Heart left ventricle (tissue), 16 donors: ENCODE measurements at regions not wholly inside any gene's neighbourhood (a gene's known extent, or its start where the extent isn't known, plus 50 kb on each side); places are given as distances from the start of the nearest gene placed in this dataset.

Experiments
- ATAC-seq, 4 donors: fragments of 200-7000 bp; cut with Tn5 transposase; one replicate each; pipeline ENCODE4 v1.9.1; 2020 to 2022; ENCODE audit warnings: moderate library complexity in 4 of 4, mild to moderate bottlenecking in 3 of 4, moderate number of reproducible peaks in 1 of 4
- DNase-seq, 5 donors: peaks; one replicate each; pipeline ENCODE4 v3.0.0-alpha.2; 2020
- H3K27ac ChIP-seq, 12 donors: fragments of 200-600 bp; sonication (generic) in 4 of 12; one replicate each; pipeline versions ENCODE4 v1.5.0 to v1.8.0; 2016 to 2022; ENCODE audit warnings: mild to moderate bottlenecking in 2 of 12
- H3K27me3 ChIP-seq, 9 donors: fragments of 200-600 bp; sonication (generic) in 2 of 9; one replicate each; pipeline versions ENCODE4 v1.5.1 to v1.8.0; 2016 to 2022; ENCODE audit warnings: mild to moderate bottlenecking in 3 of 9
- H3K36me3 ChIP-seq, 9 donors: fragments of 200-600 bp; sonication (generic) in 2 of 9; one replicate each; pipeline versions ENCODE4 v1.5.0 to v1.8.0; 2018 to 2022; ENCODE audit warnings: mild to moderate bottlenecking in 2 of 9
- H3K4me1 ChIP-seq, 12 donors: fragments of 200-600 bp; sonication (generic) in 4 of 12; one replicate each; pipeline versions ENCODE4 v1.5.0 to v1.8.0; 2016 to 2022; ENCODE audit warnings: mild to moderate bottlenecking in 3 of 12
- H3K4me3 ChIP-seq, 12 donors: fragments of 200-600 bp; sonication (generic) in 4 of 12; one replicate each; pipeline versions ENCODE4 v1.5.0 to v1.8.0; 2017 to 2022; ENCODE audit warnings: mild to moderate bottlenecking in 9 of 12, moderate library complexity in 4 of 12
- H3K9me3 ChIP-seq, 12 donors: fragments of 200-600 bp; sonication (generic) in 4 of 12; one replicate each; pipeline versions ENCODE4 v1.5.0 to v1.8.0; 2016 to 2022; ENCODE audit warnings: mild to moderate bottlenecking in 1 of 12
- POLR2A ChIP-seq, 2 donors: fragments of 450-650 bp; IDR thresholded peaks; one replicate each; pipeline ENCODE4 v1.6.1; 2017; ENCODE audit warnings: antibody characterized with exemption in 2 of 2, mild to moderate bottlenecking in 2 of 2, moderate library complexity in 2 of 2
- whole genome bisulfite sequencing, 4 donors: extraction: QIAGEN DNeasy Blood & Tissue Kit in 2 of 4; methylation state at CpG; one replicate each; pipeline versions ENCODE4 v1.1.5 to v1.1.7; 2013 to 2018; 5-methylcytosine and 5-hydroxymethylcytosine counted together
- intact Hi-C, 10 donors: fragments of 100-400 bp; cut with DNase I; formaldehyde crosslinking; loops; one replicate each; pipeline versions ENCODE4 v1.11.1 to v1.14.2; 2022
- TF ChIP-seq, protein P1 (sequence below), 12 donors: fragments of 200-600 bp; sonication (generic) in 4 of 12; IDR thresholded peaks; one replicate each; pipeline versions ENCODE4 v1.5.0 to v1.8.0; 2018 to 2022; ENCODE audit warnings: antibody characterized with exemption in 12 of 12, mild to moderate bottlenecking in 5 of 12
- donor health status: ischemic (EF 13 %, LVEDD 7.1; RV severe dilation, severe dysfunction).
- donor health status: healthy with polysubstance abuse.
- donor health status: DM: no; HTN: yes; CAD: no.
- donor health status: DM: no; HTN: no; CAD: no.
- donor health status: ischemic (EF 25% LVEDD 6.9; RV normal size, moderate dysfunction).
- donor health status: ischemic (EF 25% LVEDD 5.7; RV mildly dilated, moderate dysfunction).
- donor health status: healthy.
- donor health status: DM: yes; HTN: yes; CAD: no.
- donor health status: ischemic (EF 35%, LVEDD 5.7; RV mildly dilated, moderate dysfunction).
- donor health status: nonischemic (EF 11% LVEDD 7.7; RV severe dilation, severe dysfunction).
- donor health status: DM: yes; HTN: yes; CAD: no.
- donor health status: PGD.
- donor health status: ischemic (EF 29% LVEDD 5.4; RV normal size, mild dysfunction).
- donor health status: nonischemic (EF 23%, LVEDD 6.1; RV moderate dilation, normal function).

GRCh38 chr21:24896735-24897124 lies 710.6 kb downstream of the MRPL39 start:
- no peaks in the 10 kb centered on the region for H3K36me3 ChIP-seq
- intact Hi-C loops = loop anchor here in 9 of 10 donors (5.0 to 10.0 kb wide), 4 partner anchors 416 to 491 kb away; no protein-coding TSS in a partner anchor
- TF ChIP-seq, protein P1, sequence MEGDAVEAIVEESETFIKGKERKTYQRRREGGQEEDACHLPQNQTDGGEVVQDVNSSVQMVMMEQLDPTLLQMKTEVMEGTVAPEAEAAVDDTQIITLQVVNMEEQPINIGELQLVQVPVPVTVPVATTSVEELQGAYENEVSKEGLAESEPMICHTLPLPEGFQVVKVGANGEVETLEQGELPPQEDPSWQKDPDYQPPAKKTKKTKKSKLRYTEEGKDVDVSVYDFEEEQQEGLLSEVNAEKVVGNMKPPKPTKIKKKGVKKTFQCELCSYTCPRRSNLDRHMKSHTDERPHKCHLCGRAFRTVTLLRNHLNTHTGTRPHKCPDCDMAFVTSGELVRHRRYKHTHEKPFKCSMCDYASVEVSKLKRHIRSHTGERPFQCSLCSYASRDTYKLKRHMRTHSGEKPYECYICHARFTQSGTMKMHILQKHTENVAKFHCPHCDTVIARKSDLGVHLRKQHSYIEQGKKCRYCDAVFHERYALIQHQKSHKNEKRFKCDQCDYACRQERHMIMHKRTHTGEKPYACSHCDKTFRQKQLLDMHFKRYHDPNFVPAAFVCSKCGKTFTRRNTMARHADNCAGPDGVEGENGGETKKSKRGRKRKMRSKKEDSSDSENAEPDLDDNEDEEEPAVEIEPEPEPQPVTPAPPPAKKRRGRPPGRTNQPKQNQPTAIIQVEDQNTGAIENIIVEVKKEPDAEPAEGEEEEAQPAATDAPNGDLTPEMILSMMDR (IDR thresholded peaks at IDR 0.05) = no peak
- no peak for TF ChIP-seq POLR2A (IDR thresholded peaks at IDR 0.05)

DNA sequence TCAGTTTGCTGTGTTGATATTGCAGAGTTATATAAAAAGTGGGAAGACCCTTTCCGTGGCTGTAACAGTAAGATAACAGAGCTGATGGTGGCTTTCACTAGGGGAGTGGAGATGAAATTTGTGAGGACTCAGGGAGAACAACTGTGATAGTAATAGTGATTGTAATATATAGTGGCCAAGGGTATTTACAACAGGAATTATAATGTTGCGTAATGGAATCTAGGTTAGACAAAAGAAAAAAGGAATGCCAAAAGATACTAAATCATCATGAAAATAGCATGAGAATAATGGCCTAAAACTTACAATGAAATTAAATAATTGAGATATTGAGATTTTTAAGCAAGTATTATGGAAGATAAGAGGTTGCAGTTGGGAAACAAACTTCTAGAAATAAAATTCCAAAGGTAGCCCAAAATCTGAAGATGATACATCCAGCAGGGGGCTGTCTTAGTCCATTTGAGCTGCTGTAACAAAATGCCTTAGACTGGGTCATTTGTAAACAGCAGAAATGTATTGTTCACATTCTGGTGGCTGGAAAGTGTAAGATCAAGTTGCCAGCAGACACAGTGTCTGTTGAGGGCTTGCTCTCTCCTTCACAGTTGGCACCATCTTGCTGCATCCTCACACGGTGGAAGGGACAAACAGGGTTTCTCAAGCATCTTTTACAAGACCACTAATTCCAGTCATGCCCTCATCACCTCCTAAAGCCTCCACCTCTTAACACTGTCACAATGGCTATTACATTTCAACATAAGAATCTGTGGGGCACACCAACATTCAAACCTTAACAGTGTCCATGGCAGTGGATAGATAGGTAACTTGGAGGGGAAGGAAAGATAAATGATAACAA lies 711.2 kb downstream of the MRPL39 start:
- Histone ChIP-seq H3K36me3 (no peaks in the 10 kb centered on the region), H3K4me3 (no peak overlapping the region), H3K27me3 (no peaks in the 10 kb centered on the region), H3K27ac (no peak overlapping the region), H3K4me1 (no peaks in the 10 kb centered on the region), H3K9me3 (no peaks in the 10 kb centered on the region)
- ATAC-seq (no peak), DNase-seq (no peak)
- TF ChIP-seq POLR2A (IDR thresholded peaks at IDR 0.05) = no peak
- TF ChIP-seq, protein P1 (IDR thresholded peaks at IDR 0.05) = peak in 10 of 12 donors; percentile 19 to 52 (median 32)
- 63 to 65% (median 65%) methylated on average over 3 of the region's 3 CpGs for WGBS, 4 donors
- intact Hi-C loops = loop anchor here in 9 of 10 donors (5.0 to 10.0 kb wide), 4 partner anchors 416 to 491 kb away; no protein-coding TSS in a partner anchor

More at GRCh38 chr21:24896735-24897124, 710.6 kb downstream of the MRPL39 start:
- no peak for DNase-seq
- H3K4me1 ChIP-seq = no peaks in the 10 kb centered on the region
- no peak for ATAC-seq
- H3K27ac ChIP-seq = no peak overlapping the region
- no peak overlapping the region for H3K4me3 ChIP-seq
- H3K9me3 ChIP-seq = peaks cover 0 to 3% (median 0%) of the 10 kb centered on the region in 12 donors
- H3K27me3 ChIP-seq = no peaks in the 10 kb centered on the region

GRCh38 chr21:24894324-24894723 lies 713.0 kb downstream of the MRPL39 start:
- H3K36me3 ChIP-seq = no peaks in the 10 kb centered on the region
- no peak for DNase-seq
- H3K9me3 ChIP-seq = no peaks in the 10 kb centered on the region
- no peak for ATAC-seq
- no peak overlapping the region for H3K27ac ChIP-seq
- H3K4me1 ChIP-seq = no peaks in the 10 kb centered on the region
- no peak overlapping the region for H3K4me3 ChIP-seq
- TF ChIP-seq, protein P1 (IDR thresholded peaks at IDR 0.05) = no peak
- no peak for TF ChIP-seq POLR2A (IDR thresholded peaks at IDR 0.05)
- no peaks in the 10 kb centered on the region for H3K27me3 ChIP-seq
- intact Hi-C loops = loop anchor here in 5 of 10 donors (10.0 kb wide), 2 partner anchors 420 to 490 kb away; no protein-coding TSS in a partner anchor
- 85 to 94% (median 90%) methylated on average over 1 of the region's 1 CpG for WGBS, 4 donors

- TF ChIP-seq, protein P1 (IDR thresholded peaks at IDR 0.05) = no peak
- TF ChIP-seq POLR2A (IDR thresholded peaks at IDR 0.05) = no peak
- intact Hi-C loops = loop anchor here in 5 of 10 donors (10.0 kb wide), 2 partner anchors 425 to 495 kb away; no protein-coding TSS in a partner anchor
- no peak overlapping the region for H3K27ac ChIP-seq
- H3K36me3 ChIP-seq = no peaks in the 10 kb centered on the region
- no peaks in the 10 kb centered on the region for H3K4me1 ChIP-seq
- H3K9me3 ChIP-seq = peaks cover 0 to 3% (median 0%) of the 10 kb centered on the region in 12 donors
- H3K27me3 ChIP-seq = no peaks in the 10 kb centered on the region
- DNase-seq (no peak), ATAC-seq (no peak)
- 75 to 85% (median 82%) methylated on average over 4 of the region's 4 CpGs for WGBS, 4 donors
- H3K4me3 ChIP-seq = no peak overlapping the region
These were observed 717.3 kb downstream of the MRPL39 start for GRCh38 chr21:24890021-24890420.
